ENCODE measurements at regions not wholly inside any gene's neighbourhood (a gene's known extent, or its start where the extent isn't known, plus 50 kb on each side); places are given as distances from the start of the nearest gene placed in this dataset.

DNA sequence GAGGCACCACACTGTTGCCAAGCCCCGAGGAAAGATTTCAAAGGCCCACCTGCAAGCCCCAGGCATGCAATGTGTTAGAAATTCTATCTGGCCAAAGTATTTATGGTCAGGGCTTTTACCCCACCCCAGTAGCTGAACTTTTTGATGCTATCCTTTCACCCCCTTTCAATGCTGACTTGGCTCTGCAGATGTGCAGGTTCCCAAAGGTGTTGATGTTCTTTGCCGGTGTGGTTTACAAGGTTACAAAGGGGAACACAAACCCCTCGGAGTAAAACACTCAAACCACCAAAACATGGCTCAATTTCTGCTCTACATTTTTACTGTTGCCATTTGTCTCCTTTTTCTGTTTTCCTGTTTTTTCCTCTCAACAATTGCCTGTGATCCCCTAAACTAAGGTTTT lies 145.4 kb upstream of the BNIP2 start:
- TF ChIP-seq, protein P1, sequence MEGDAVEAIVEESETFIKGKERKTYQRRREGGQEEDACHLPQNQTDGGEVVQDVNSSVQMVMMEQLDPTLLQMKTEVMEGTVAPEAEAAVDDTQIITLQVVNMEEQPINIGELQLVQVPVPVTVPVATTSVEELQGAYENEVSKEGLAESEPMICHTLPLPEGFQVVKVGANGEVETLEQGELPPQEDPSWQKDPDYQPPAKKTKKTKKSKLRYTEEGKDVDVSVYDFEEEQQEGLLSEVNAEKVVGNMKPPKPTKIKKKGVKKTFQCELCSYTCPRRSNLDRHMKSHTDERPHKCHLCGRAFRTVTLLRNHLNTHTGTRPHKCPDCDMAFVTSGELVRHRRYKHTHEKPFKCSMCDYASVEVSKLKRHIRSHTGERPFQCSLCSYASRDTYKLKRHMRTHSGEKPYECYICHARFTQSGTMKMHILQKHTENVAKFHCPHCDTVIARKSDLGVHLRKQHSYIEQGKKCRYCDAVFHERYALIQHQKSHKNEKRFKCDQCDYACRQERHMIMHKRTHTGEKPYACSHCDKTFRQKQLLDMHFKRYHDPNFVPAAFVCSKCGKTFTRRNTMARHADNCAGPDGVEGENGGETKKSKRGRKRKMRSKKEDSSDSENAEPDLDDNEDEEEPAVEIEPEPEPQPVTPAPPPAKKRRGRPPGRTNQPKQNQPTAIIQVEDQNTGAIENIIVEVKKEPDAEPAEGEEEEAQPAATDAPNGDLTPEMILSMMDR (IDR thresholded peaks at IDR 0.05), result no peak
- TF ChIP-seq POLR2A (IDR thresholded peaks at IDR 0.05), result no peak

Data from right lobe of liver (tissue), 4 donors.